NCI-H524 treated with DMSO at 0.1 percent for 48 hours (cell line): ENCODE measurements at regions not wholly inside any gene's neighbourhood (a gene's known extent, or its start where the extent isn't known, plus 50 kb on each side); places are given as distances from the start of the nearest gene placed in this dataset.
A peak's percentile ranks its signal among the peaks of the same experiment; 100 is the strongest.
"Not testable (repeated sequence)": the region's sequence is repeated elsewhere in the genome, so short reads cannot be mapped to it uniquely, and the experiment has no call there.

Experiments used
- DNase-seq: peaks from one replicate; lab custom pipeline; 2025; lab: John Stamatoyannopoulos, UW

GRCh38 chr17:71436479-71436878, 684.3 kb upstream of the SOX9 start:
- DNase-seq, result no peak

GRCh38 chr17:71437166-71437565, 683.7 kb upstream of the SOX9 start:
- no peak for DNase-seq

GRCh38 chr17:71438631-71439146, 682.1 kb upstream of the SOX9 start:
- peak; percentile 96 for DNase-seq

GRCh38 chr17:71440513-71440912, 680.3 kb upstream of the SOX9 start:
- DNase-seq, result no peak

- DNase-seq, result peak; percentile 71
Observed at GRCh38 chr17:71441098-71441497, 679.7 kb upstream of the SOX9 start.

GRCh38 chr17:71444078-71444477, 676.7 kb upstream of the SOX9 start:
- DNase-seq, result no peak

GRCh38 chr17:71446645-71447437, 674.0 kb upstream of the SOX9 start:
- no peak for DNase-seq

GRCh38 chr17:71447644-71448043, 673.2 kb upstream of the SOX9 start:
- no peak for DNase-seq

GRCh38 chr17:71450657-71451056, 670.2 kb upstream of the SOX9 start:
- DNase-seq, result not testable (repeated sequence)

GRCh38 chr17:71453876-71454422, 666.9 kb upstream of the SOX9 start:
- DNase-seq, result no peak

GRCh38 chr17:71455219-71455618, 665.6 kb upstream of the SOX9 start:
- DNase-seq, result no peak

- DNase-seq, result no peak
Observed at GRCh38 chr17:71458322-71458721, 662.5 kb upstream of the SOX9 start.

GRCh38 chr17:71460943-71461342, 659.9 kb upstream of the SOX9 start:
- DNase-seq, result no peak

- no peak for DNase-seq
Observed at GRCh38 chr17:71461498-71462169, 659.2 kb upstream of the SOX9 start.

GRCh38 chr17:71464241-71464640, 656.6 kb upstream of the SOX9 start:
- no peak for DNase-seq

GRCh38 chr17:71464751-71465150, 656.1 kb upstream of the SOX9 start:
- DNase-seq, result no peak

- DNase-seq, result no peak
Observed at GRCh38 chr17:71467719-71468118, 653.1 kb upstream of the SOX9 start.

- no peak for DNase-seq
Observed at GRCh38 chr17:71470062-71470461, 650.8 kb upstream of the SOX9 start.

GRCh38 chr17:71472809-71473789, 647.7 kb upstream of the SOX9 start:
- DNase-seq, result peak; percentile 67

GRCh38 chr17:71477356-71477755, 643.5 kb upstream of the SOX9 start:
- DNase-seq, result no peak

- DNase-seq, result no peak
Observed at GRCh38 chr17:71480099-71480498, 640.7 kb upstream of the SOX9 start.

GRCh38 chr17:71482625-71483024, 638.2 kb upstream of the SOX9 start:
- no peak for DNase-seq
